ENCODE measurements at regions not wholly inside any gene's neighbourhood (a gene's known extent, or its start where the extent isn't known, plus 50 kb on each side); places are given as distances from the start of the nearest gene placed in this dataset.
"Not testable (repeated sequence)": the region's sequence is repeated elsewhere in the genome, so short reads cannot be mapped to it uniquely, and the experiment has no call there.

DNA sequence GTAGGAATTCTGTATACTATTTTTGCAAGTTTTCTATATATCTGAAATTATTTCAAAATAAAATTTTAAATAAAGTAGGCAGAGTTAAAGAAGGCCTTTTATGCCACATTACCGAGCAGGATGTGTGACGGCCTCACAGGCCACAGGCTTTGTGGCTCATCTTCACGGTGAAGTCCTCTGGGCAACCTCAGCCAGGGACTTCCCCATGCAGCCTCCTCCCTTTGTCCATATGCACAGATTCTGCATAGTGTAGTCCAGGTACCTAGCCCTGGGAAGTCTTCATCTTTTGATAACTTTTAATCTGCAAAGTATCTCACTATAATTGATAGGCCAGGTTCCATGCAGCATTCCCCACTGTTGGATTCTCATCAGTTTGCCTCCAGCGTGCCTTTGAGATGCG lies 62.8 kb downstream of the ARHGAP11B start:
- not testable (repeated sequence) for DNase-seq

DNA sequence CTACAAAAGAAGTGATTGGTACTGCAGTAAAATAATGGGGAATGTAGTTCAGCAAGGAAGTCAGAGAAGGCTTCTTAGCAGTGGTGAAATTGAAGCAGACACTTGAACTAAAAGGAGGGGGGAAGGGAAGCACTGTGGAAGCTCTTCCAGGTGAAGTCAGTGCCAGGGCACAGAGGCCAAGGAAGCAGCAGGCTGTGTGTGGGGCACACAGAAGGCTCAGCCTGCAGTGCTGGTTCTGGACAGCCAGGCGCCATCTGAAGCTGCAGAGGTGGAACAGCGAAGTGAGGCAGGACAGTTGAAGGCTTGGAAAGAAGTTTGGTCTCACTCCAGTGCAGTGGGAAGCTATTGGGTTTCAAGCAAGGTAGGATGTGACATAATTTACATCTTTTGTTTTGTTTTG lies 64.2 kb downstream of the ARHGAP11B start:
- DNase-seq, result not testable (repeated sequence)

DNA sequence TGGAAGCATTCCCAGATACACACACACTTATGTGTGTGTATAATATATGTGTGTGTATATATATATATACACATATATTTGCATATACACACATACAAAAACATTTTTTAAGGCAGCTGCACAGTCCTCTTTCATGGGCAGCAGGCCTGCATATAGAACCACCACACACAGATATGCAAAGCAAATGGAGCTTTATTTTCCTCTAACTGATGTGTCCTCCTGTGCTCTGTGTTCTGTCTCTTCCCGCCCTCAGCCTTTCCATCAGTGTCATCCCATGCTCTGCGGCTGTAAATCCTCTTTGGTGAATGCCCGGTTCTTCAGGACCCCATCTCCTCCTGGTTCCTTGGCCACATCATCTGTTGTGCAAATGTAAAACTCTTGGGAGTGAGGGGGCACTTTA lies 69.9 kb downstream of the ARHGAP11B start:
- DNase-seq, result not testable (repeated sequence)

DNA sequence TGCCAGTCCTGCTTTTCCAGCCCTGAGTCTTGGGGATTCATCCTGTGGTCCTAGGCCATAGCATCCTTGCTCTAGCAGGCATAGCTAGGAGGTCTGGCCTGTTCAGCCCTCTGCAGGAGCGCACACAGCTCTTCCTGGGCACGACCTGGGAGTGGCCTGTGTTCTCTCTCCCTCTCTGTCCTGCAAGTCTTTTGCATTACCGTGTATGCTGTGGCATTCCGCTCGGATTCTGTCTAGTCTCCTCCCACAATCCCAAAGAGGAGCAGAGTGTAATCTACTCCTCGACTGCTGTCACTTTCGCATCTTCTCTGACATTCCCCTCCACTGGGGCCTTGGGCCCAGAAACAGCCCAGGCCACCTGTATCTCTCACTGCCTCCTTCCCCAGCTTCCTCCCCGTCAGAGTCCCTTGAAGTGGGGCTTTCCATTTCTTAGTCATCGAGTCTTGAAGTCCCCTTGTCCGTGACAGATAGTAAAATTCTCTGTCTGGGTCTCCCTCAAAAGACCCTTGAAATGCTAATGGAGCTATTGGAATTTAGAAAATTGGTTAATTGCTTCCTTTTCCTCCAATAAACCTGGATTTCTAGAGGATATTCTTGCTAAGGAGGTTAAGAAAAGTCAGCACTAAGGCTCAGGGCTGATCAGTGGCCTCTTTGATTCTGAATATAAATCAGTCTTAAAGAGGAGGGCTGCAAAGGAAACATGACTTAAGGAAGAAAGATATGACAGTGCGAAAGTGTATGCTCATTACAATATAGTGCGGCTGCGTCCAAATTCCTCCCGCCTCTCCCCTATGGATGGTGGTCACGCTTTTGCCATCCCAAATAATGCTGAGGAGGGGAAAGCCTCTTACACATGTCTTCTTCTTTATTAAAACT lies 70.7 kb downstream of the ARHGAP11B start:
- DNase-seq, result not testable (repeated sequence)

DNA sequence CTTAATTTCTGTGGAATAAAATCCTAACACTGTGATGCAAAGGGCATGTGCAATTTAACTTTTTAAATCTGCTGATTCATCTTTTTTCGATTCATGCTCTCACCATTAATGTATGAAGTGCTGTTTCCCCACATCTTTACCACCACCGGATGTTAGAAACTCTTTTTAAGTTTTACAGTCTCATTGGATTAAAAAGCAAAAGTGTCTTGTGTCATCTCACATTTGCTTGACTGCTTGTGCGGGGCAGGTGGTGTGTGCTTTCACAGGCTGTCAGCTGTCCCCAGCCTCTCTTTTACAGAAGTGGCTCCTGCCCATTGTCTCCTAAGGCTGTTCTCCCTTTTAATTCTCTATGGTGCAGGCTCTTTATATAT lies 71.4 kb downstream of the ARHGAP11B start:
- not testable (repeated sequence) for DNase-seq

DNA sequence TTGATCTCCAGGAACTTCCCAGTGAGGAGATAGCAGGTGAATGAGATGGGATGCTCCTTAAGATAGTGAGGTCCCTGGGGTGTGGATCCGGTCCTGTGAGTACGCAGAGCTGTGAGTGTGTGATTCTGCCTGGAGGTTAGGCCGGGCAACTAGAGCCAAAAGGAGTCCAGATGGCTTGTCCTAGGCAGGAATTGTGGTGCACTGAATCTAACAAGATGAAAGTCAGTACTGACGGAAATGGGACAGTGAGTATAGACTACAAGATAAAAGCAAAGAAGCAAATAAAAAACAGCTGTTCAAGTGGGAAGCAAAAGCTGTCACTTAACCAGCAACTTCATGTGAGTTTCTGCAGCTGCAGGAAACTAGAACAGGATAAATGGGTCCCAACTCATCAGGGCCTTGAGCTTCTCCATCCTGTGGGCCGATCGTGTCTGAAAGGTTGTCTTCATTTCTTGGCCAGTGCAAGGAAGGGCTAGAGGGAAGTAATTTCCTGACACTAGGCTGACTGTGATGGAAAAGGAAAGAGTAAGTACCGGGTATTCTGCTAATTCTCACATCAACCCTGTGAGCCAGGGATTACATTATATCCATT lies 74.2 kb downstream of the ARHGAP11B start:
- DNase-seq, result not testable (repeated sequence)

DNA sequence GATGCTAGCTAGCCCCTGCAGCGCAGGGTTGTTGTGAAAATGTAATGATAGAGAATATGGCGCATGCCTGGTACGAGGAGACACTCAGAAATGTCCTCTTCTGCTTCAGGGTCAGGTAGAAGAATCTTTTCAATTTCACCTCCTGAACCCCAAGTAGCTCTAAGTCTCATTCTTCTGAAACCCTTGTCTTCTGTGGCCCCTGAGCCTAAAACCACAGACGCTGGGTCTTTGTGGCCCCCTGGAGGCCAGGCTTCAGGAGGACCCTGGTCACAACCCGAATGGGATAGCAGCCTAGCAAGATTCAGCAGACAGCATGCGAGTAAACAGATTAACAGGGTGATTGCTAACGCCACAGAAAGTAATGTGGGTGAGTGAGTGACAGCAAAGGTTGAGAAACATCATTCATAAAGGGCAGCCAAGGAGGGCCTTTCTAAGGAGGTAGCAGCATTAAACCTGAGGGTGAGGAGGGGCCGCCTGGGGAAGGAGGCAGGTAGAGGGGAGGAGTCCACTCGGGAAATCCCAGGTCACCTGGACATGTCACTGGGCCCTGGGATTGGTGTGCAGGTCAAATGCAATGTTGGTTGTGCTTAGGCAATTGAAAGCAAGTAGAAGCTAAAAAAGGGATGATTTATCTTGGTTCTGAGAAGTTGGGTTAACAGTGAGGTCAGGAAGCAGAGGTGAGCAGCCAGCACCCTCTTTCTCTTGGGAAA lies 82.2 kb downstream of the ARHGAP11B start:
- not testable (repeated sequence) for DNase-seq

DNA sequence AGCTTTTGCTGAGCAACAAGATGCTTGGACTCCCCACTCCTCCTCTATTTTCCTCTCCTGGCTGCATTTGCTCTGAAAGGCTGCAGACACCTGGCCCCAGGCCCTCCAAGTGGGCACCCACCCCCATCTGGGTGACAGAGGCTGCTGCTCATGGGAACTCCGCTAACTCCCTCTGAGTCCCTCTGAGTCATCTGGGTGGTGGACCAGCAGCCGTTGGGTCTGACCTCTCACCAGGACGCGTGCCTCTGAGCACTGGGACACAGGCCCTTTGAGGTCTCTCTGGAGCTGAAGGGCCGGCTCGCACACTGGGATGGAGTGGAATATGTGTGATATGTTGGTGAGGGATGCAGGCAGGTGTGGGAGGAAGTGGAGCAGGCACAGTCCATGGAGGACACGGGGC lies 82.9 kb downstream of the ARHGAP11B start:
- DNase-seq, result not testable (repeated sequence)

DNA sequence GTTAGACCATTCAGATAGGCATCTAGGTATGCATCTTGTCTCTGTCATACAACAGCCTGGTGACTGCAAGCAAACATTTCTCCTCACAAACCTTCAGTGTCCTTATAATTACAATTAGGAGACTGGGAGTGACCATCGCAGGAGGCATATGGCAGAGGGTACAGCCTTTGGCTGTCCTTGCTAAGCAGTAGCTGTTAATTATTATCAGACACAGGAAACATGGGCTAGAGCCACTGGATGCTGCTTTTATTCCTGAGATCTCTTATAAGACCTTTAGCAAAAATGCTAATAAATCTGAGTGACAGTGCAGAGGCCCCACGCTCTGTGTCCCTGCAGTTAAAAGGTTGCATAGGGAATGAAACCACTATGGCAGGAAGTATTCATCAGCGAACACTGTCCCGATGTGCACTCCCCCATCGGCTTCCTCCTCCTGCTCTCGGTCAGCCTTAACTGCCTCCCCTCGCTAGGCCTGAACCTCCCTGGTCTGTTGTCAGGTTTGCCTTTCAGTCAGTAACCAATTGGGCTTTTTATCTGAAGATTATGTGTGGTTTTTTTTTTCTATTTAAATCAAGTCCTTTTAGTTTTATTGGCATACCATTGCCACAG lies 92.2 kb downstream of the ARHGAP11B start:
- not testable (repeated sequence) for DNase-seq

DNA sequence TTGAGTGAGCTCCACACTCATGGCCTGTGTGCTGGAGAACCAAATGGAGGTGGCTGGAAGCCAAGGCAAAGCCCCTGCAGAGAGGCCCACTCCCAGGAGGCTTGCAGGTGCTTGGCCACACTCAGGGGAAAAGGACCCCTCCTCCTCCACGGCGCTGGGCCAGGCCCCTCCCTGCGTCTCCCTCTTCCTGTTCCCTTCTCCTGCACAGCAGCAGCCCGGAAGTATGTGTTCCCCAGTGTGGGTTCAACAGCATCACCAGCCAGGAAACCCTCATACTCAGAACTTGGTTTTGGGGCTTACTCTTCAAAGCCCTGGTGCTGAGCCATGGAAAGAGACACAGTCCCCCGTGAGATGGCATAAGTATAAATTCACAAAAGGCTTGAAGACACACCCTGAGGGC lies 93.4 kb downstream of the ARHGAP11B start:
- not testable (repeated sequence) for DNase-seq

DNA sequence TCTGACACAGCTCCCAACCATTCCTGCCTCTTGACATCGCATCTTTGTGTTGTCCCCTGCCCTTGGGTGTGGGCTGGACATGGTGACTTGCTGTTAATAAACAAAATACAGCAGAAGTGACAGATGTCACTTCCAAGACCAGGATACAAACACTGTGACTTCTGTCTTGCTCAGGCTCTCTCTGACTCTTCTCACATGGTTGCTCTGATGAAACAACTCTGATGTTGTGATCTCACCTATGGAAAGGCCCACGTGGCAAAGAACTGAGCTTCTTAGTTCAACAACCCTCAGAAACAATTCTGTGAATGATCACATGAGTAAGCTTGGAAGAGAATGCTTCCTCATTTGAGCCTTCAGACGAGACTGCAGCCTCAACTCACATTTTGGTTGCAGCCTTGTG lies 94.9 kb downstream of the ARHGAP11B start:
- not testable (repeated sequence) for DNase-seq

DNA sequence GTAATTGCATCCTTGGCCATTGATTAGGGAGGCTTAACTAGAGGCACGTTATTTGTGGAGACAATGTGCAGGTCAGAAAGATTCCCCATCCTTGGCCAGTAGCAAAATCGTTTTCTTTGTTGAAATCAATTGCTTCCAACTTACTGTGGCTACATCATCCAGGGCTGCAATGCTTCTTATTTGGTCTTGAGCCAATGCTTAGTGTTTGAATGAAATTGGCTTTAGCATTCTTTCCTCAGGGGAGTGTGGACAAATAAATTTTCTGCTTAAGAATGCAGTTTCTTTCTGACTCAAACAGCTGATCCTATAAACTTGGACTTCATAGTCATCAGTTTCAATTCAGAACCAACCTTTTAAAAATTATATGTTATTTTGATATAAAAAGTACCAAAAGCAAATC lies 95.6 kb downstream of the ARHGAP11B start:
- not testable (repeated sequence) for DNase-seq

DNA sequence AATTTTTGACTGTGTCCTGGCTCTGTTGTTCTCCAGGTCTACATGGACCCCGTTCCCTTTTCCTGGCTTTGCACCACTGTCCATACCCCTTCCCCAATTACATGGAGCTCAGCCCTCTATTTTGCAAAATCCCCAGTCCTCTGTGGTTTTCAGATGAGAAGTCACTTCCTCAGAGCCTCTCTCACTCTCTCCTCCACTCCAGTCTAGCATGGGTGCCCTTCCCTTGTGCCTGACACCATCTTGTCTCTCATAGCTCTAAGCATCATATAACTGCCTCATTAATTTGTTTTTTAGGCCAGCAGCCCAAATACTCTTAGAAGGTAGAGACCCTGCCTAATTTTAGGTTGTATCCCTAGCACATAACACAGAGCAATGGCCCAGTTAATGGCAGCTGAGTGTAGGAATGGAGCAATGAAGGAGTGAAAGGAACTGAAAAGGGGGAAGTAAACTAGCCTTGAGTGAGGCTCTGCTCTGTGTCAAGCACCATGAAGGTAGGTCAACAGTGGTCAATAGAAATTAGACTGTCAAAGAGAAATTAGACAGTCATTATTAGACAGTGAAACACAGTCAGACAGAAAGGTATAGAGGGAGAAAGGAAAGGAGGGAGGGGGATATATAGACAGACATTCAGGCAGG lies 97.7 kb downstream of the ARHGAP11B start:
- not testable (repeated sequence) for DNase-seq

DNA sequence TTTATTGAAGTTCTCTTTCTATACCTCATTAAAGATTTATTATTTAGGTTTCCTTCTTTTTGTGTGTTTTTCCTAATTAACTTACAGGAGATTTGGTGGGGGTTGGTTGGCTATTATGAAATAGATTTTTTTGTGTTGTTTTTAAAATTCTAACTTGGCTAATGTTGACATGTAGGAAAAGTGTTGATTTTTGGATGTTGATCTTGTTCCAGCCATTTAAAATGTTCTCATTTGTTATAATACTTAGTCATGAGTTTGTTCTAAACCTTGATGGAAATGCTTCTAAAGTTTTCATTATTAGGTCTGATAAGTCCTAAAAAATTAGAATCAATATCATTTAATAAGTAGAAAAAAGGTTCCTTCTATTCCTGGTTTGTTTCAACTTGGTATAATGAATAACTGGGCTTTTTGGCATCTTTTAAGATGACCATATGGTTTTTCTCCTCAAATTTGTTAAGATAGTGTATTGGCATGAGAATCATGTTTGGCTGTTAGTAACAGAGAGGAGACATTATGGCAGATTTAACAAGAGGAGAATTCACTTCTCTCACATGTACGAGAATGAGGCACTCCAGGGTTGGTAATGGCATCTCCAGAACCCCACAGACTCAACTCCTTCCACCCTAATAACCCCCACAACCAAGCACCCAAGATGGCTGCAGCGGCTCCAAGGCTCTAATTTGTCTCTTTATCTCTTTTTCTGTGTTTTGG lies 104.1 kb downstream of the ARHGAP11B start:
- DNase-seq, result not testable (repeated sequence)

DNA sequence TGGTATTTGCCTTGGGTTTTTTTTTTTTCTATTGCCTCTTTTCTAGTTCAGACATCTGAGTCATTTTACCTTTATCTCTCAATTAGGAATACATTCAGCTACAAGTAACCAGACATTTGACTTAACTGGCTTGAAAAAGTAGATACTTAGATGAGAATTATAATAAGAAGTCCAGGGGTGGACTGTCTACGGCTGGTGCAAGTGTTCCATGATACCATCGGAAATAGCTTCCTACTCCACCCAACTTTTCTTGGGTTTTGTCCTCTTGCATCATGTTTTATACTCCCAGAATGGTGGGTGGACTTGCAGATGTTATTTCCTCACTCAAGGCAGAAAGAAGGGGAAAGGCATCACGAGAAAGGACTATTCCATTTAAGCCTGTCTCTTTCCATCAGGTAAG lies 104.7 kb downstream of the ARHGAP11B start:
- DNase-seq, result not testable (repeated sequence)

DNA sequence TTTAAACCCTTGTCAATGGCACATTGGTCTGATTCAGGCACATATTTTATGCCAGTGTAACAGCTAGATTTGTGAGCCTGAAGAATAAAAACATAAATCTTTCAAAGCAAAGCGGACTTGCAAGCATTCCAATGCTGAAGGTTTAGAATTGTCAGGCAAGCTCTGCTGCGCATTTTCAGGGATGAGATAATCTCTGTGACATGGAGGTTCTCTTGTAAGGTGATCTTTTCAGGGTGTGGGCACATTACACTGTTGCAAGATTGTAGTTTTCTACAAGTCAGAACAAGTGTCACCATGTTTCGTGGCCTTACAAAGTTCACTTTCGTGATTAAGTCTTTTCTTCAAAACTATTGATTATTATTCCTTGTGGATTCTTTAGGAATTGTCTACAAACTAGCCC lies 106.2 kb downstream of the ARHGAP11B start:
- DNase-seq, result not testable (repeated sequence)

DNA sequence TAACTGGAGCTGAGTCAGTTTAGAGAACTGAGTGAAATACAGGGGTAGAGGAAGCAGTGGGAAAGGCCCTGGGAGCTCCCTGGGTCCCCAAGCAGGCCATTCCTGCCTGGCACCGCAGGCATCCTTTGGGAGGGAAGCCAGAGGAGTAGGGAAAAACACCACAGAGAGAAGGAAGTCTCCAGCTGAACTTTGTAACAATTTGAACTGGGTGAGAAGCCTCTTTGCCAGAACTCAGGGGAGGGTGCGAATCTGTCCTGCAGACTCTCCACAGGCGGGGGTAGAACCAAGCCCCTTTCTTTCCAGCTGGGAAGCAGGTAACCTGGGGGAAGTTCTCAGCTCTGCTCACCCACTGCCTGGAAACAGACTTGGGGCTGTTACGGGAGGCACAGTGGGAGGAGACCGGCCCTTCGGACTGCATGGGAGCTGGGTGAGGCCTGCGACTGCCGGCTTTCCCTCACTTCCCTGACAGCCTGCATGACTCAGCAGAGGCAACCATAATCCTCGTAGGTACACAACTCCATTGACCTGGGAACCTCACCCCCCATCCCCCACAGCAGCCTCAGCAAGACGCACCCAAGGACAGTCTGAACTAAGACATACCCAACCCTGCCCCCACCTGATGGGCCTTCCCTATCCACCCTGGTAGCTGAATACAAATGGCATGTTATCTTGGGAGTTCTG lies 110.1 kb downstream of the ARHGAP11B start:
- DNase-seq, result not testable (repeated sequence)

DNA sequence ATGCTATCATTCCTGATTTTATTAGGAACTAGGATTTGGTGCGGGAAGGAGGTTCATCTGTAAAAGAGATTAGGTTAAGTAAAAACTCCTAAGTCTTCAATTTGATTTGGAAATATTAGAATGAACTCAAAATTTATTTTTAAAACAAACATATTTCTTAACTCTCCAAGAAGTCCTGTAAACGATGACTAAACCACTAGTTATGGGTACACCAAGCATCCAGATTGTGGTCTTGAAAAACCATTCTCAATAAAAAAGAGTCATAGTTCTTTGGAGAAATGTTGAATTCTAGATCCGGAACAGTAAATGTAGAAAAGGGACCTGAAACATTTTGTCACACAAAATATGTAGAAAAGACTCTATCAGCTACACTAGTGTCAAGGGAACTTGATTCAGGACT lies 116.9 kb downstream of the ARHGAP11B start:
- not testable (repeated sequence) for DNase-seq

DNA sequence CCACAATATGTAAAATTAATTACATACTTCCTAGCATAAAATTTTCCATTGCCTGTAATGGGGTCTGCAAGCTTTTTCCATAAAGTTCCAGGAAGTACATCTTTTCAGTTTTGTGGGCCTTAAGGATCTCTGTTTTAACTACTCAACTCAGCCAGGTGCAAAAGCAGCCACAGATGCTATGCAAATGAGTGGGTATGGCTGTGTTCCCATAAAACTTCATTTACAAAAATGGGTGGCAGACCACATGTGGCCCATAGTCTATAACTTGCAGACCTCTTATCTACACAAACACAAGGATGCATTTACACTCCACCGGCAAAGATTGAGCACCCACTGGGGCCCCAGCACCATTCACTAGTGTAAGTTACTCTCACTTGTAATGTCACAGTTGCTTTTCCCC lies 123.1 kb downstream of the ARHGAP11B start:
- not testable (repeated sequence) for DNase-seq

DNA sequence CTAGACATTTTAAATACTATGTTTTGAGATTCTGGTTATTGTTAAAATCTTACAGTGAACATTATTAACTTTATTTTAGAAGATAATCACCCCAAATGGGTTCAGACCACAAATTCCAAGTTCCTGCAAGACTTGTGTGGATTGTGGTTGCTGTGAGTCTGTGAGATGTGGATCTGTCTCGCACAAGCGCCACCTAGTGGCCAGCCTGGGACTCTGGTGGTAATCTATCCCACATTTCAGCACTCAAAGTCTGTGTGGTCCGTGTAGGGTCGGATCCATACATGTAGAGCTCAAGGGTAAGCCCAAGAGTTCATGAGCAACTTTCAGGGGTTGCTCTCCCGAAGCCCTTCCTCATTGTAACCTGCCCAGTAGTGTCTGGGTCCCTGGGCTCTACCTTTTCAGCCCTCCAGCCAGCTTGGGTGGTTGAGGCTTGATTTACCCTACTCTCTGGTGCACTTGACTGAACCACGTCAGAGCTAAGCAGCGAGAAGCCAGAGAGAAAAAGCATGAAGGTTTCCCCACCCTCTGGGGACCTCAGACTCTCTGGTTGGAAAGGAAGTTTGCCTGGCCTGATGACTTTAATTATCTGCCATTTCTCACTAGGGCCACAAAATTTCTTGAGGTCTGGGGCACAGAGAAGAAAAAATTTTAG lies 129.2 kb downstream of the ARHGAP11B start:
- DNase-seq, result not testable (repeated sequence)

DNA sequence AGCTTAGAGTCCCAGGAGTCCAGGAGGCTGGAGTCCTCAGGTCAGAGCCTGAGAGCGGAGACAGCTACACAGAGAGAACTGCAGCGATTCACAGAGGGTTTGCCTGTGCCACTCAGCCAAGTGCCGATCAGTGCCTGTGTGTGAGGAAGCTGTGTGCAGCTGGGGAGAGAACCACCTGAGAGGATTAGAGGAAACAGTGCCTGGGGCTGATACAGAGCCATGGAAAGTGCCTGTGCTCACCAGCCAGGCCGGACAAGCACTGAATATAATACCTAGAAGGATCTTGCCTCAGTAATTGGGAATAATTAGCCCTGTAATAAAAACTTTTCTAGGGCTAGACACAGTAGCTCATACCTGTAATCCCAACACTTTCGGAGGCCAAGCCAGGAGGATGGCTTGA lies 134.7 kb downstream of the ARHGAP11B start:
- not testable (repeated sequence) for DNase-seq

All from CD4-positive, alpha-beta T cell treated with Interleukin-17A for 4 hours (primary cell).